ENCODE measurements at regions not wholly inside any gene's neighbourhood (a gene's known extent, or its start where the extent isn't known, plus 50 kb on each side); places are given as distances from the start of the nearest gene placed in this dataset.
A peak's percentile ranks its signal among the peaks of the same experiment; 100 is the strongest.
"Not testable (repeated sequence)": the region's sequence is repeated elsewhere in the genome, so short reads cannot be mapped to it uniquely, and the experiment has no call there.

DNA sequence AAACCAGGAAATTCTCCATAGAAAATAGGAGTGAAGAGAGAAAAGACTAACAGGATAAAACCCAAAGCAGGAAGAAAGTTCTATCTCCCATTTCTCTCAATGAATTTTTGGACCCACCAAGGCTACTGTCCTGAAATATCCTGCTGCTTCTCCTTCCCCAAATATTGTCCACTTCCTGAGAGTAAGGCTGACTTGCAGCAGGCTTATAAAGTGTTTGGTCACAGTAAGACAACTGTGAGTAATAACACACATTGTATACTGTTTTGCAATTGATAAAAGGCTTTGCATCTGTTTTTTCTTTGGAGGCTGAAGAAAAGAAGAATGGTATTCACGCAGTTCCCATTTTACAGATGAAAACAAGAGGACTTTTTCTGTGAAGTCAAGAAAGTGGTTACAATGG, 52.8 kb downstream of the FOXD4L6 start:
- H3K9me3 ChIP-seq (ENCODE audit: low read length); H3K4me1 ChIP-seq (ENCODE audit: insufficient read depth, low read length); H2AFZ ChIP-seq (ENCODE audit: low read depth, low read length); H3K4me3 ChIP-seq (ENCODE audit: low read length); H3K36me3 ChIP-seq (ENCODE audit: insufficient read depth, low read length): not testable (repeated sequence)
- H3K27me3 ChIP-seq (ENCODE audit: insufficient read depth, low read length): peaks cover 14% of the 10 kb centered on the region

- H3K4me1 ChIP-seq (ENCODE audit: insufficient read depth, low read length); H3K9me3 ChIP-seq (ENCODE audit: low read length); H3K36me3 ChIP-seq (ENCODE audit: insufficient read depth, low read length): not testable (repeated sequence)
- peak overlapping the region; percentile 44 for H3K4me3 ChIP-seq (ENCODE audit: low read length)
- peaks cover 14% of the 10 kb centered on the region for H3K27me3 ChIP-seq (ENCODE audit: insufficient read depth, low read length)
- peak overlapping the region; percentile 89 for H2AFZ ChIP-seq (ENCODE audit: low read depth, low read length)
Measured at GRCh38 chr9:41074356-41074942, 54.0 kb downstream of the FOXD4L6 start.

- H3K4me3 ChIP-seq (ENCODE audit: low read length); H3K4me1 ChIP-seq (ENCODE audit: insufficient read depth, low read length): not testable (repeated sequence)
Measured at GRCh38 chr9:41073471-41074243, 54.8 kb downstream of the FOXD4L6 start.

GRCh38 chr9:41064125-41064795, 64.2 kb downstream of the FOXD4L6 start:
- not testable (repeated sequence) for H3K27me3 ChIP-seq (ENCODE audit: insufficient read depth, low read length); H3K9me3 ChIP-seq (ENCODE audit: low read length); H3K36me3 ChIP-seq (ENCODE audit: insufficient read depth, low read length); H3K4me1 ChIP-seq (ENCODE audit: insufficient read depth, low read length); H2AFZ ChIP-seq (ENCODE audit: low read depth, low read length); H3K4me3 ChIP-seq (ENCODE audit: low read length)

More at GRCh38 chr9:41073471-41074243, 54.8 kb downstream of the FOXD4L6 start:
- not testable (repeated sequence) for H3K9me3 ChIP-seq (ENCODE audit: low read length); H2AFZ ChIP-seq (ENCODE audit: low read depth, low read length); H3K36me3 ChIP-seq (ENCODE audit: insufficient read depth, low read length)
- H3K27me3 ChIP-seq (ENCODE audit: insufficient read depth, low read length): peaks cover 14% of the 10 kb centered on the region

DNA sequence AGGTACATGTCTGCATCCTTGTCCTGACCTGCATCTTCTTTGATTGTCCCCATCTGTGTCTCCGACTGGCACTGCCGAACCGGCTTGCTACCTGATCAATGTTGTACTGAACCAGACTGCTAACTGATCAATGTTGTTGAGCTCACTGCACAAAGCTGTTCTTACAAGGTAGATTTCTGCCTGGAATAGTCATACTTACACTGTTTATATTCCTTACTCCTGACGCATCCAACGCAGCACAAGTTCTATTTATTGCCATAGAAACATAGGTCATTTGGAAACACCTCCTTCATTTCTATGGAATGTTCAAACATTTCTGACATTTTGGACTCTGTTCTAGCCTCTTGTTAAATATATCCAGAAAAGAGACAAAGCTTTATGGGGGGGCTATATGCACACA, 65.2 kb downstream of the FOXD4L6 start:
- not testable (repeated sequence) for H2AFZ ChIP-seq (ENCODE audit: low read depth, low read length); H3K4me3 ChIP-seq (ENCODE audit: low read length); H3K36me3 ChIP-seq (ENCODE audit: insufficient read depth, low read length); H3K4me1 ChIP-seq (ENCODE audit: insufficient read depth, low read length); H3K9me3 ChIP-seq (ENCODE audit: low read length); H3K27me3 ChIP-seq (ENCODE audit: insufficient read depth, low read length)

DNA sequence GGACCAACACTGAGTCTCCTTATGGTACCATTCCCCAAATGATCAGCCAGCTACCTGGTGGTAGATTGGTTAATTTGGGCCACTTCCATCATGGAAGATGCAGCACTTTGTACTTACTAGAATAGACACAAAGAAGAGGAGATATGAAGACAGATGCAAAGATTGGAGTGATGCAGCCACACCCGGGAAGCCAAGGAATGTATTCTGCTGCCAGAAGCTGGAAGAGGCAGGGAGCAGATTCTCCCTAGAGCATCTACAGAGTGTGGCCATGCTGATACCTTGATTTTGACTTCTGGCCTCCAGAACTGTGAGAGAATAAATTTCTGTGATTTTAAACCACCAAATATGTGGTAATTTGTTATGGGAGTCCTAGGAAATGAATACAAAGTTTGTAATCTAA, 68.9 kb downstream of the FOXD4L6 start:
- H3K4me3 ChIP-seq (ENCODE audit: low read length); H3K27me3 ChIP-seq (ENCODE audit: insufficient read depth, low read length); H3K4me1 ChIP-seq (ENCODE audit: insufficient read depth, low read length); H3K9me3 ChIP-seq (ENCODE audit: low read length); H3K36me3 ChIP-seq (ENCODE audit: insufficient read depth, low read length); H2AFZ ChIP-seq (ENCODE audit: low read depth, low read length): not testable (repeated sequence)

- not testable (repeated sequence) for H3K4me1 ChIP-seq (ENCODE audit: insufficient read depth, low read length); H3K36me3 ChIP-seq (ENCODE audit: insufficient read depth, low read length); H3K4me3 ChIP-seq (ENCODE audit: low read length); H3K27me3 ChIP-seq (ENCODE audit: insufficient read depth, low read length); H3K9me3 ChIP-seq (ENCODE audit: low read length); H2AFZ ChIP-seq (ENCODE audit: low read depth, low read length)
Measured at GRCh38 chr9:41053666-41054363, 74.7 kb downstream of the FOXD4L6 start.

DNA sequence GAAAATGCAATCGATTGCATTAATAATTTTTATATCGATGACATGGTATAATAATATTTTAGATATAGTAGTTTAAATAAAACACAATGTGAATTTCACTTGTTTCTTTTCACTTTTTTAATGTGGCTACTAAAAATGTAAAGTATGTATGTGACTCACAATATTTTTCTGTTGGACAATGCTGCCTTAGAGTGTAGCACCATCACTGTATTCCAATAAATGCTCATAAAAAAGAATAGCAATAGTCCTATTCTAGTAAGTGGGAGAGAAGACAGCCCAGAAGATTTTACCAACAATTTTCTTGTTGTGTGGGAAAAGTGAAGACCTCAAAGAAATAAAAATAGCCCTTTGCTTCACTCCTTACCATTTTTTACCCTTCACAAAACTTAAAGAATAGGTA, 79.8 kb downstream of the FOXD4L6 start:
- H3K36me3 ChIP-seq (ENCODE audit: insufficient read depth, low read length); H3K4me1 ChIP-seq (ENCODE audit: insufficient read depth, low read length); H3K27me3 ChIP-seq (ENCODE audit: insufficient read depth, low read length): not testable (repeated sequence)

GRCh38 chr9:41047792-41048191, 80.7 kb downstream of the FOXD4L6 start:
- H3K27me3 ChIP-seq (ENCODE audit: insufficient read depth, low read length); H3K4me3 ChIP-seq (ENCODE audit: low read length); H3K9me3 ChIP-seq (ENCODE audit: low read length); H3K36me3 ChIP-seq (ENCODE audit: insufficient read depth, low read length); H2AFZ ChIP-seq (ENCODE audit: low read depth, low read length); H3K4me1 ChIP-seq (ENCODE audit: insufficient read depth, low read length): not testable (repeated sequence)

More for the DNA sequence above, 79.8 kb downstream of the FOXD4L6 start:
- H3K9me3 ChIP-seq (ENCODE audit: low read length); H3K4me3 ChIP-seq (ENCODE audit: low read length); H2AFZ ChIP-seq (ENCODE audit: low read depth, low read length): not testable (repeated sequence)

GRCh38 chr9:41044930-41045329, 83.6 kb downstream of the FOXD4L6 start:
- not testable (repeated sequence) for H2AFZ ChIP-seq (ENCODE audit: low read depth, low read length); H3K9me3 ChIP-seq (ENCODE audit: low read length); H3K36me3 ChIP-seq (ENCODE audit: insufficient read depth, low read length); H3K4me1 ChIP-seq (ENCODE audit: insufficient read depth, low read length); H3K27me3 ChIP-seq (ENCODE audit: insufficient read depth, low read length); H3K4me3 ChIP-seq (ENCODE audit: low read length)

- not testable (repeated sequence) for H3K9me3 ChIP-seq (ENCODE audit: low read length); H2AFZ ChIP-seq (ENCODE audit: low read depth, low read length); H3K36me3 ChIP-seq (ENCODE audit: insufficient read depth, low read length); H3K4me1 ChIP-seq (ENCODE audit: insufficient read depth, low read length); H3K27me3 ChIP-seq (ENCODE audit: insufficient read depth, low read length); H3K4me3 ChIP-seq (ENCODE audit: low read length)
Measured at GRCh38 chr9:41043433-41043832, 85.0 kb downstream of the FOXD4L6 start.

DNA sequence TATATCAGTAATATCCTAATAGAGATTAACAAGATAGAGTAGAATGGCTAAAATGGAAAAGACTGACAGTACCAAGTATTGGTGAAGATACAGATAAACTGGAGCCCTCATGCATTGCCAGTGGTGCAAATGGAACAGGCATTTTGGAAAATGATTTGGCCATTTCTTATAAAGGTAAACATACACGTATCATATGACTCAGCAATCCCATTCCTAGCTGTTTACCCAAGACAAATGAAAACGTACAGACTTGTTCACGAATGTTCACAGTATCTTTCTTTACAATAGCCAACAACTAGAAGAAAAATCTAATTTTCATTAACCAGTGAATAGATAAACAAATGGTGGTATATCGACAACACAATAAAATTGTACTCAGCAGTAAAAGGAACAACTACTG, 86.4 kb downstream of the FOXD4L6 start:
- not testable (repeated sequence) for H3K36me3 ChIP-seq (ENCODE audit: insufficient read depth, low read length); H3K9me3 ChIP-seq (ENCODE audit: low read length); H3K4me1 ChIP-seq (ENCODE audit: insufficient read depth, low read length); H3K4me3 ChIP-seq (ENCODE audit: low read length); H2AFZ ChIP-seq (ENCODE audit: low read depth, low read length); H3K27me3 ChIP-seq (ENCODE audit: insufficient read depth, low read length)

DNA sequence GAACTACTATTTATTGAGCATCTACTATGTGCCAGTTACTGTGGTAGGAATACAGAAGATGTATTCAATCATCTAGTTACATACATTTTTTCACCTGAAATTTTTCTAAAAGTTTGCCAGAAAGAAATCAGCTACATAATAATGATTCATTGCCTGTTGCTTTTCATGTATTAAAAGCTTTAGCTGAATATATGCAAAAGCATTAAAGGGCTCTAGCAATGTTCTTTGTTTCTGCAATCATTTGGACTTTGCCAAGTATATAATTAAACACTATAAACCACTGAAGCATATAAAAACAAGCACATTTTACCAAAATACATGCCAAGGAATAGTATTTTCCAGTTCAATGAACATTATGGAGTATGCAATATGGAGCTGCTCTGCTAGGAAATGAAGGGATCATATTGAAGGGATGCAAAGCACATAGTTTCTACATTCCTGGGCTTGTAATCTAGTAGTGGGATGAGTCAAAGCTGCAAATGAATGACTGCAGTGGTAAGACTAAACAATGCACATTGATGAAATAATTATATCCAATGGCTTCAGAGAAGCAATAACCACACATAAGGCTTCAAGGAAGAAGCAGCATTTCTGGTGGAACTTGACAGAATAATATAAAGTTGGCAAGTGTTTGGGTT, 87.7 kb downstream of the FOXD4L6 start:
- not testable (repeated sequence) for H3K4me3 ChIP-seq (ENCODE audit: low read length); H3K27me3 ChIP-seq (ENCODE audit: insufficient read depth, low read length); H3K36me3 ChIP-seq (ENCODE audit: insufficient read depth, low read length)

More for the DNA sequence above, 87.7 kb downstream of the FOXD4L6 start:
- H2AFZ ChIP-seq (ENCODE audit: low read depth, low read length); H3K9me3 ChIP-seq (ENCODE audit: low read length); H3K4me1 ChIP-seq (ENCODE audit: insufficient read depth, low read length): not testable (repeated sequence)

Measured in neuron (in vitro differentiated cells).